HG02623 (cell line): ENCODE measurements at regions not wholly inside any gene's neighbourhood (a gene's known extent, or its start where the extent isn't known, plus 50 kb on each side); places are given as distances from the start of the nearest gene placed in this dataset.
"Not testable (repeated sequence)": the region's sequence is repeated elsewhere in the genome, so short reads cannot be mapped to it uniquely, and the experiment has no call there.

ENCODE experiments used
- ATAC-seq: cut with Tn5 transposase; IDR thresholded peaks from one replicate; pipeline ENCODE4 v1.9.1; 2021; ENCODE audit warnings: moderate library complexity; ENCODE audit not compliant: unreplicated experiment

- no peak for ATAC-seq
Measured at GRCh38 chr6:10184371-10185227, 230.3 kb downstream of the TFAP2A start.

- no peak for ATAC-seq
Measured at GRCh38 chr6:10180138-10181074, 234.5 kb downstream of the TFAP2A start.

GRCh38 chr6:10177704-10178103 is 237.2 kb downstream of the TFAP2A start:
- ATAC-seq, result no peak

GRCh38 chr6:10175362-10175761 is 239.5 kb downstream of the TFAP2A start:
- ATAC-seq, result no peak

- no peak for ATAC-seq
Measured at GRCh38 chr6:10174761-10175160, 240.1 kb downstream of the TFAP2A start.

GRCh38 chr6:10174056-10174455 is 240.8 kb downstream of the TFAP2A start:
- no peak for ATAC-seq

GRCh38 chr6:10171706-10172105 is 243.2 kb downstream of the TFAP2A start:
- not testable (repeated sequence) for ATAC-seq

GRCh38 chr6:10170816-10171215 is 244.1 kb downstream of the TFAP2A start:
- no peak for ATAC-seq

GRCh38 chr6:10166031-10166430 is 248.8 kb downstream of the TFAP2A start:
- ATAC-seq, result no peak

- ATAC-seq, result no peak
Measured at GRCh38 chr6:10163203-10163962, 251.5 kb downstream of the TFAP2A start.

GRCh38 chr6:10156875-10157274 is 258.0 kb downstream of the TFAP2A start:
- ATAC-seq, result no peak

- ATAC-seq, result no peak
Measured at GRCh38 chr6:10154251-10154650, 260.6 kb downstream of the TFAP2A start.

GRCh38 chr6:10151144-10151915 is 263.5 kb downstream of the TFAP2A start:
- no peak for ATAC-seq

- no peak for ATAC-seq
Measured at GRCh38 chr6:10149603-10150002, 265.3 kb downstream of the TFAP2A start.

GRCh38 chr6:10146715-10147451 is 268.0 kb downstream of the TFAP2A start:
- peak; percentile 97 for ATAC-seq

GRCh38 chr6:10144772-10145171 is 270.1 kb downstream of the TFAP2A start:
- no peak for ATAC-seq

GRCh38 chr6:10141746-10142443 is 273.0 kb downstream of the TFAP2A start:
- ATAC-seq, result no peak

GRCh38 chr6:10140824-10141223 is 274.1 kb downstream of the TFAP2A start:
- ATAC-seq, result no peak

GRCh38 chr6:10140136-10140535 is 274.7 kb downstream of the TFAP2A start:
- ATAC-seq, result no peak
